ENCODE measurements at regions not wholly inside any gene's neighbourhood (a gene's known extent, or its start where the extent isn't known, plus 50 kb on each side); places are given as distances from the start of the nearest gene placed in this dataset.

DNA sequence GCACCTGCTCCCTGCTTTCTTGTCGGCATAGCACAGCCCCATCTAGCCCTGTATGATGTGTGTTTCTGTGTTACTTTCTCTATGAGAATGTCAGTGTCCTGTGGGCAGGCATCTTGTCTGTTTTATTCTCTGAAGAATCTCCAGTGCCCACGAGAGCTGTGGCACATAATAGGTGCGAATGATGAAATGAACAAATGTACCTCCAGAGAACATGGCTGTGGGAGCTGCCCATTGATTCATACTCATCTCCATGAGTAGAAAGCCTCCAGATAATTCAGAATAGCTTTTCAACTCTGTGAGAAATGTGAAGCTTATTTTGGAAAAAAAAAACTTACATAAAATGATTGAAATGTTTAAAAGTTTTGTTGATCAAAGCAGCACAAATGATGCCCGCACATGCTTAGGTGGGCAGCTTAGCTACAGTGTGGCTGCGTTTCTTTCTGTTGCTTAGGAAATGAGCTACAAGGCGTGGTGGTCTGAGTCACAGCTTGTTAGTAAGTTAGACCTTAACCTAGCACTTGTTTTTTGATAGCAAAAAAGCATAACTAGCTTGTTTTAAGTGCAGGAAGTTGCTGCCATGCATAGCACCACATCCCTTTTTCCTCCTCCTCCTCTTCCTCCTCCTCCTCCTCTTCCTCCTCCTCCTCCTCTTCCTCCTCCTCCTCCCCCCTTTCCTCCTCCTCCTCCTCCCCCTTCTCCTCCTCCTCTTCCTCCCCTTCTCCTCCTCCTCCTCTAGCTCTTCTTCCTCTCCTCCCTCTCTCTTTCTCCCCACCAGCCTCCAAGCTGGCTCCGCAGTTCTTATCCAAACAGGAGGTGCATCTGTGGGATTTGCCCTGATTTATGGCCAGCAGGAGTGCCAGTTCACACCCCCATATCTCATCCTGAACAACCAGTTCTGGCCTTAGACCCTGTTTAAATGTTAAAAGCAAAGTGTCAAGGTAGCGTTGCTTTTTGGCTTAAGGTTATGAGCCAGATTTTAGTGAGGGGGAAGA lies 221.5 kb downstream of the IRF8 start:
- H3K27me3 Mint-ChIP-seq (ENCODE audit: low read depth, unreplicated experiment), result peaks cover 32% of the 10 kb centered on the region
- no peak for DNase-seq (ENCODE audit: low read depth)

DNA sequence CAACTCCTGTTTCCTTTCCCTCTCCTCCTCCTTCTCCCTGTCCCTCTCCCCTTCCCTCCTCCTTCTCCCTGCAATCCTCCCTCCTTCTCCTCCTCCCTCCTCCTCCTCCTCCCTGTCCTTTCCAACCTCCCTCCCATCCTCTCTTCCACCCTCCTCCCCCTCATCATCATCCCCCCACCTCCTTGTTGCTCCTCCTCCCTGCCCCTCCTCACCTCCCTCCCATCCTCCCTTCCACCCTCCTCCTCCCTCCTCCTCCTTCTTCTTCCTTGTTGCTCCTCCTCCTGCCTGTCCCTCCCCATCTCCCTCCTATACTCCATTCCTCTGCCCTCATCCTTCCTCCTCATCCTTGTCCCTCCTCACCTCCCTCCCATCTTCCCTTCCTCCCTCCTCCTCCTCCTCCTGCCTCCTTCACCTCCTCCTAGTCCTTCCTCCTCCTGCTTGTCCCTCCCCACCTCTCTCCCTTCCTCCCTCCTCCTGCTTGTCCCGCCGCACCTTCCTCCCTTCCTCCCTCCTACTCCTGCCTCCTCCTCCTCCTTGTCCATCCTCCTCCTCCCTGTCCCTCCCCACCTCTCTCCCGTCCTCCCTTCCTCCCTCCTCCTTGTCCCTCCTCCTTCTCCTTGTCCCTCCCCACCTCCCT lies 222.5 kb downstream of the IRF8 start:
- H3K9me3 ChIP-seq (ENCODE audit: insufficient read depth, low read depth, low read length), result no peaks in the 10 kb centered on the region
- H3K4me2 ChIP-seq (ENCODE audit: low read length), result no peak overlapping the region
- H3K9me3 Mint-ChIP-seq (ENCODE audit: unreplicated experiment), result no peaks in the 10 kb centered on the region
- no peaks in the 10 kb centered on the region for H3K36me3 ChIP-seq (ENCODE audit: insufficient read depth, low read length)
- no peaks in the 10 kb centered on the region for H3K79me2 ChIP-seq (ENCODE audit: insufficient read depth, low read length)
- no peak overlapping the region for H3K27ac Mint-ChIP-seq (ENCODE audit: unreplicated experiment)
- H3K27ac ChIP-seq (ENCODE audit: low read depth, low read length), result no peak overlapping the region
- H3K4me1 Mint-ChIP-seq (ENCODE audit: low read depth, unreplicated experiment), result no peaks in the 10 kb centered on the region
- DNase-seq (ENCODE audit: low read depth) (no peak), FAIRE-seq (no peak)
- H3K27me3 ChIP-seq (ENCODE audit: insufficient read depth, low read length), result peaks cover 18% of the 10 kb centered on the region
- no peaks in the 10 kb centered on the region for H3K4me1 ChIP-seq (ENCODE audit: insufficient read depth, low read length)
- H2AFZ ChIP-seq (ENCODE audit: low read depth, low read length), result no peak overlapping the region
- no peaks in the 10 kb centered on the region for H3K36me3 Mint-ChIP-seq (ENCODE audit: low read depth, unreplicated experiment)
- no peak overlapping the region for H3K4me3 ChIP-seq (ENCODE audit: insufficient read depth, low read depth, low read length)
- no peak for TF ChIP-seq EZH2 (IDR thresholded peaks at IDR 0.05; ENCODE audit: insufficient read depth, low read length)
- TF ChIP-seq, protein P1, sequence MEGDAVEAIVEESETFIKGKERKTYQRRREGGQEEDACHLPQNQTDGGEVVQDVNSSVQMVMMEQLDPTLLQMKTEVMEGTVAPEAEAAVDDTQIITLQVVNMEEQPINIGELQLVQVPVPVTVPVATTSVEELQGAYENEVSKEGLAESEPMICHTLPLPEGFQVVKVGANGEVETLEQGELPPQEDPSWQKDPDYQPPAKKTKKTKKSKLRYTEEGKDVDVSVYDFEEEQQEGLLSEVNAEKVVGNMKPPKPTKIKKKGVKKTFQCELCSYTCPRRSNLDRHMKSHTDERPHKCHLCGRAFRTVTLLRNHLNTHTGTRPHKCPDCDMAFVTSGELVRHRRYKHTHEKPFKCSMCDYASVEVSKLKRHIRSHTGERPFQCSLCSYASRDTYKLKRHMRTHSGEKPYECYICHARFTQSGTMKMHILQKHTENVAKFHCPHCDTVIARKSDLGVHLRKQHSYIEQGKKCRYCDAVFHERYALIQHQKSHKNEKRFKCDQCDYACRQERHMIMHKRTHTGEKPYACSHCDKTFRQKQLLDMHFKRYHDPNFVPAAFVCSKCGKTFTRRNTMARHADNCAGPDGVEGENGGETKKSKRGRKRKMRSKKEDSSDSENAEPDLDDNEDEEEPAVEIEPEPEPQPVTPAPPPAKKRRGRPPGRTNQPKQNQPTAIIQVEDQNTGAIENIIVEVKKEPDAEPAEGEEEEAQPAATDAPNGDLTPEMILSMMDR (IDR thresholded peaks at IDR 0.05; ENCODE audit: insufficient read depth, low read depth, low read length), result no peak
- H3K9ac ChIP-seq (ENCODE audit: low read length), result no peak overlapping the region
- H3K27me3 Mint-ChIP-seq (ENCODE audit: low read depth, unreplicated experiment), result peaks cover 32% of the 10 kb centered on the region
- no peaks in the 10 kb centered on the region for H4K20me1 ChIP-seq (ENCODE audit: insufficient read depth, low read length)
- no peak overlapping the region for H3K4me3 Mint-ChIP-seq (ENCODE audit: unreplicated experiment)

More for the DNA sequence above, 221.5 kb downstream of the IRF8 start:
- no peaks in the 10 kb centered on the region for H4K20me1 ChIP-seq (ENCODE audit: insufficient read depth, low read length)
- H3K79me2 ChIP-seq (ENCODE audit: insufficient read depth, low read length), result no peaks in the 10 kb centered on the region
- Mint-ChIP-seq H3K36me3 (ENCODE audit: low read depth, unreplicated experiment) (no peaks in the 10 kb centered on the region), H3K4me3 (ENCODE audit: unreplicated experiment) (no peak overlapping the region), H3K4me1 (ENCODE audit: low read depth, unreplicated experiment) (no peaks in the 10 kb centered on the region), H3K9me3 (ENCODE audit: unreplicated experiment) (no peaks in the 10 kb centered on the region), H3K27ac (ENCODE audit: unreplicated experiment) (no peak overlapping the region)
- no peak overlapping the region for H3K4me3 ChIP-seq (ENCODE audit: insufficient read depth, low read depth, low read length)
- H3K27ac ChIP-seq (ENCODE audit: low read depth, low read length), result no peak overlapping the region
- no peaks in the 10 kb centered on the region for H3K9me3 ChIP-seq (ENCODE audit: insufficient read depth, low read depth, low read length)
- no peak for FAIRE-seq
- peaks cover 15% of the 10 kb centered on the region for H3K27me3 ChIP-seq (ENCODE audit: insufficient read depth, low read length)
- no peak overlapping the region for H3K4me2 ChIP-seq (ENCODE audit: low read length)
- H3K36me3 ChIP-seq (ENCODE audit: insufficient read depth, low read length), result no peaks in the 10 kb centered on the region
- no peak overlapping the region for H3K9ac ChIP-seq (ENCODE audit: low read length)
- TF ChIP-seq, protein P1 (IDR thresholded peaks at IDR 0.05; ENCODE audit: insufficient read depth, low read depth, low read length), result no peak
- no peak for TF ChIP-seq EZH2 (IDR thresholded peaks at IDR 0.05; ENCODE audit: insufficient read depth, low read length)
- H3K4me1 ChIP-seq (ENCODE audit: insufficient read depth, low read length), result no peaks in the 10 kb centered on the region
- H2AFZ ChIP-seq (ENCODE audit: low read depth, low read length), result no peak overlapping the region

Data from astrocyte (in vitro differentiated cells and primary cell).